HG03196 (cell line): ENCODE measurements at regions not wholly inside any gene's neighbourhood (a gene's known extent, or its start where the extent isn't known, plus 50 kb on each side); places are given as distances from the start of the nearest gene placed in this dataset.

Experiments used
- ATAC-seq: cut with Tn5 transposase; IDR thresholded peaks from one replicate; pipeline ENCODE4 v1.9.1; 2021; ENCODE audit not compliant: unreplicated experiment

- ATAC-seq, result no peak
Measured at GRCh38 chr3:176469694-176470205, 727.5 kb downstream of the TBL1XR1 start.

- no peak for ATAC-seq
Measured at GRCh38 chr3:176463610-176464009, 733.7 kb downstream of the TBL1XR1 start.

- ATAC-seq, result no peak
Measured at GRCh38 chr3:176447369-176447768, 749.9 kb downstream of the TBL1XR1 start.

- no peak for ATAC-seq
Measured at GRCh38 chr3:176442326-176442725, 755.0 kb downstream of the TBL1XR1 start.

GRCh38 chr3:176439729-176440128, 757.6 kb downstream of the TBL1XR1 start:
- ATAC-seq, result no peak

- ATAC-seq, result no peak
Measured at GRCh38 chr3:176431991-176432390, 765.3 kb downstream of the TBL1XR1 start.

- ATAC-seq, result no peak
Measured at GRCh38 chr3:176431038-176431418, 766.3 kb downstream of the TBL1XR1 start.

GRCh38 chr3:176430244-176431037, 766.8 kb downstream of the TBL1XR1 start:
- ATAC-seq, result no peak

- no peak for ATAC-seq
Measured at GRCh38 chr3:176428552-176428951, 768.7 kb downstream of the TBL1XR1 start.

GRCh38 chr3:176426371-176426770, 770.9 kb downstream of the TBL1XR1 start:
- no peak for ATAC-seq

GRCh38 chr3:176416870-176417269, 780.4 kb downstream of the TBL1XR1 start:
- no peak for ATAC-seq

- ATAC-seq, result no peak
Measured at GRCh38 chr3:176415661-176416295, 781.5 kb downstream of the TBL1XR1 start.

GRCh38 chr3:176412771-176413170, 784.5 kb downstream of the TBL1XR1 start:
- no peak for ATAC-seq

- no peak for ATAC-seq
Measured at GRCh38 chr3:176403531-176403930, 793.8 kb downstream of the TBL1XR1 start.

GRCh38 chr3:176401211-176401610, 796.1 kb downstream of the TBL1XR1 start:
- ATAC-seq, result no peak

- no peak for ATAC-seq
Measured at GRCh38 chr3:176399193-176399592, 798.1 kb downstream of the TBL1XR1 start.

GRCh38 chr3:176395240-176395639, 802.0 kb downstream of the TBL1XR1 start:
- no peak for ATAC-seq

GRCh38 chr3:176378789-176379188, 818.5 kb downstream of the TBL1XR1 start:
- no peak for ATAC-seq

- ATAC-seq, result no peak
Measured at GRCh38 chr3:176376531-176376930, 820.8 kb downstream of the TBL1XR1 start.

GRCh38 chr3:176375519-176375918, 821.8 kb downstream of the TBL1XR1 start:
- no peak for ATAC-seq

- no peak for ATAC-seq
Measured at GRCh38 chr3:176362191-176362731, 835.0 kb downstream of the TBL1XR1 start.

- no peak for ATAC-seq
Measured at GRCh38 chr3:176359211-176359610, 838.1 kb downstream of the TBL1XR1 start.
